GM21447 (cell line): ENCODE measurements at regions not wholly inside any gene's neighbourhood (a gene's known extent, or its start where the extent isn't known, plus 50 kb on each side); places are given as distances from the start of the nearest gene placed in this dataset.

Experiments
- ATAC-seq: cut with Tn5 transposase; IDR thresholded peaks from one replicate; pipeline ENCODE4 v1.9.1; 2021; ENCODE audit not compliant: unreplicated experiment

GRCh38 chr3:80097674-80098073 lies 329.9 kb upstream of the ROBO1 start:
- no peak for ATAC-seq

- no peak for ATAC-seq
Observed at GRCh38 chr3:80096909-80097308, 329.1 kb upstream of the ROBO1 start.

- ATAC-seq: no peak
Observed at GRCh38 chr3:80094589-80094988, 326.8 kb upstream of the ROBO1 start.

- ATAC-seq: no peak
Observed at GRCh38 chr3:80087767-80088166, 320.0 kb upstream of the ROBO1 start.

GRCh38 chr3:80086426-80086825 lies 318.6 kb upstream of the ROBO1 start:
- no peak for ATAC-seq

- ATAC-seq: no peak
Observed at GRCh38 chr3:80079886-80080285, 312.1 kb upstream of the ROBO1 start.

- ATAC-seq: no peak
Observed at GRCh38 chr3:80068459-80068858, 300.7 kb upstream of the ROBO1 start.

- no peak for ATAC-seq
Observed at GRCh38 chr3:80063535-80063934, 295.7 kb upstream of the ROBO1 start.

- no peak for ATAC-seq
Observed at GRCh38 chr3:80060664-80061063, 292.9 kb upstream of the ROBO1 start.

- no peak for ATAC-seq
Observed at GRCh38 chr3:80055306-80055705, 287.5 kb upstream of the ROBO1 start.

- ATAC-seq: no peak
Observed at GRCh38 chr3:80052271-80052670, 284.5 kb upstream of the ROBO1 start.

GRCh38 chr3:80051602-80051962 lies 283.8 kb upstream of the ROBO1 start:
- ATAC-seq: no peak

- ATAC-seq: no peak
Observed at GRCh38 chr3:80050826-80051601, 283.2 kb upstream of the ROBO1 start.

- ATAC-seq: no peak
Observed at GRCh38 chr3:80043226-80043625, 275.4 kb upstream of the ROBO1 start.

- ATAC-seq: no peak
Observed at GRCh38 chr3:80040067-80040466, 272.3 kb upstream of the ROBO1 start.

- ATAC-seq: no peak
Observed at GRCh38 chr3:80036176-80036575, 268.4 kb upstream of the ROBO1 start.

GRCh38 chr3:80035021-80035420 lies 267.2 kb upstream of the ROBO1 start:
- ATAC-seq: no peak

GRCh38 chr3:80023010-80023409 lies 255.2 kb upstream of the ROBO1 start:
- ATAC-seq: no peak

GRCh38 chr3:80018375-80018774 lies 250.6 kb upstream of the ROBO1 start:
- ATAC-seq: no peak

GRCh38 chr3:80017369-80017768 lies 249.6 kb upstream of the ROBO1 start:
- ATAC-seq: no peak

GRCh38 chr3:80014576-80014975 lies 246.8 kb upstream of the ROBO1 start:
- no peak for ATAC-seq

- no peak for ATAC-seq
Observed at GRCh38 chr3:80010021-80010571, 242.3 kb upstream of the ROBO1 start.

GRCh38 chr3:80007522-80007921 lies 239.7 kb upstream of the ROBO1 start:
- ATAC-seq: no peak
